ENCODE measurements at regions not wholly inside any gene's neighbourhood (a gene's known extent, or its start where the extent isn't known, plus 50 kb on each side); places are given as distances from the start of the nearest gene placed in this dataset.
A peak's percentile ranks its signal among the peaks of the same experiment; 100 is the strongest.

DNA sequence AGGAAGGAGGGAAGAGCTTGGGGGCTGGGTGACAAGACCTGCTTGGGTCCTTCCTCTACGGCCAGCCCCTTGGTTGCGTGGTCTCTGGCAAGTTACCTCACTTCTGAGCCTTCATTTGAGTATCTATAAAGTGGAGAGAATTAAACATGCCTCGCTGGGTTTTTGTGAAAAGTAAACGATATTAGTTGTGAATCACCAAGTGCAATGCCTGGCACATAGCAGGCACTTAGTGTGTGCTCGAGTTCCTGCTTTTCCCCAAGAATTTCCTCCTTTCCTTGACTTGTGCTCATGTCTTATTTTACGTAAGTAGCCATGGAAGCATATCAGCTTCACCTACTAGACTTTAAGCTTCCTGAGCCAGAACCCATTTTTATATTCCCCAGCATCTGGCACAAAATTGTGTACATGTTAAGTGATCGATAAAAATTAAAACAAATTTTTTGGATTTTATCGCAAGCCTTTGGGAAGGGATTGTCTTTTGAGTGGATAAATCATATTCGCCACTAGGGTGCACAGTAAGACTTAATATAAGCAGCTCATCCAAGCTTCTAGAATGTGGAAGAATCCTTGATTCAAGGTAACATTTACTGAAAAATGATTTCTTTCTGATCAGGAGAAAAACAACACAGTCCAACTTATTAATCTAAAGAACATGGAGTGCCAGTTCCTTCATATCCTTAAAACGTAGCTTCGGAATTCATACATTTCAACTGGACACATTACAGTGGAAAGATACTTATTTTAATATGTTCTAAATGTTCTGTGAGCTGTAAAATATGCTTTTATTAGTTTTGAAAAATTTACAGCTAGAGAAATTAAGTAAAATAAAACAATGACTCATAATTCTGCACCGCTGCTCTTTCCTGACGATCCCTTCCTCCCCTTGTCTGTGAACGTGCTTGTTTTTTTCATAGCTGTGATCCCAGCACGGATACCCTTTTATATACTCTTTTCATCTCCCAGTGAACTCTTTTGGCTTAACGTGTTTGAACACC is 62.0 kb downstream of the SLC25A47 start:
- H3K9me3 ChIP-seq, result no peaks in the 10 kb centered on the region
- intact Hi-C loops (cut with DNase I), result loop anchor here (5.0 to 10.0 kb wide), 3 partner anchors 143 to 1240 kb away; no protein-coding TSS in a partner anchor
- no peaks in the 10 kb centered on the region for H3K36me3 ChIP-seq
- no peak overlapping the region for H3K4me3 ChIP-seq
- no peaks in the 10 kb centered on the region for H3K27me3 ChIP-seq
- H3K4me1 ChIP-seq, result peaks cover 18% of the 10 kb centered on the region
- TF ChIP-seq, protein P1, sequence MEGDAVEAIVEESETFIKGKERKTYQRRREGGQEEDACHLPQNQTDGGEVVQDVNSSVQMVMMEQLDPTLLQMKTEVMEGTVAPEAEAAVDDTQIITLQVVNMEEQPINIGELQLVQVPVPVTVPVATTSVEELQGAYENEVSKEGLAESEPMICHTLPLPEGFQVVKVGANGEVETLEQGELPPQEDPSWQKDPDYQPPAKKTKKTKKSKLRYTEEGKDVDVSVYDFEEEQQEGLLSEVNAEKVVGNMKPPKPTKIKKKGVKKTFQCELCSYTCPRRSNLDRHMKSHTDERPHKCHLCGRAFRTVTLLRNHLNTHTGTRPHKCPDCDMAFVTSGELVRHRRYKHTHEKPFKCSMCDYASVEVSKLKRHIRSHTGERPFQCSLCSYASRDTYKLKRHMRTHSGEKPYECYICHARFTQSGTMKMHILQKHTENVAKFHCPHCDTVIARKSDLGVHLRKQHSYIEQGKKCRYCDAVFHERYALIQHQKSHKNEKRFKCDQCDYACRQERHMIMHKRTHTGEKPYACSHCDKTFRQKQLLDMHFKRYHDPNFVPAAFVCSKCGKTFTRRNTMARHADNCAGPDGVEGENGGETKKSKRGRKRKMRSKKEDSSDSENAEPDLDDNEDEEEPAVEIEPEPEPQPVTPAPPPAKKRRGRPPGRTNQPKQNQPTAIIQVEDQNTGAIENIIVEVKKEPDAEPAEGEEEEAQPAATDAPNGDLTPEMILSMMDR (IDR thresholded peaks at IDR 0.05), result peak; percentile 52 to 58 (median 57)
- no peak for TF ChIP-seq POLR2AphosphoS5 (IDR thresholded peaks at IDR 0.05; ENCODE audit: insufficient read depth in 1 of 2, low read depth in 1 of 2)
- no peak overlapping the region for H3K27ac ChIP-seq
- no peak for DNase-seq (ENCODE audit: extremely low spot score in 2 of 2)

DNA sequence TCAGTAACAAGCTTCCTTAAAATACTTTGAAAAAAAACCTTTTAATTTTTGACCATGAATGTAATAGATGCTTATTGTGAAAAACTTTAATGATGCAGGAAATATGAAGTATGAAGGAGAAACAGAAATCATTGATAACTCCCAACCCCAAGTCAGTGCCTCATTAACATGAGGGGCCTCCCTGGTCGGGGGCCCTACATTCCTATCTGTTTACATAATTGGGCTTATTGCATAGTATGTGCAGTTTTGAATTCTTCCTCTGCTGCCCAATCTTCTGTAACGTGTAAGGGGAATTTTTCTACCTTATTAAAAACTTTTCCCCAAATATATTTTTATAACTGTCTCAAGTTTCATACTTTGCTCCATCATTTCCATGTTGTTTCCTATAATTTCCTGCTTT is 63.0 kb downstream of the SLC25A47 start:
- DNase-seq (ENCODE audit: extremely low spot score in 2 of 2), result no peak
- Histone ChIP-seq H3K9me3 (no peaks in the 10 kb centered on the region), H3K27me3 (no peaks in the 10 kb centered on the region), H3K27ac (no peak overlapping the region), H3K36me3 (no peaks in the 10 kb centered on the region), H3K4me3 (no peak overlapping the region), H3K4me1 (peaks cover 27% of the 10 kb centered on the region)
- intact Hi-C loops (cut with DNase I), result loop anchor here (5.0 to 10.0 kb wide), 2 partner anchors 261 to 1239 kb away; no protein-coding TSS in a partner anchor
- no peak for TF ChIP-seq POLR2A (IDR thresholded peaks at IDR 0.05)
- no peak for TF ChIP-seq POLR2AphosphoS5 (IDR thresholded peaks at IDR 0.05; ENCODE audit: insufficient read depth in 1 of 2, low read depth in 1 of 2)
- TF ChIP-seq, protein P1 (IDR thresholded peaks at IDR 0.05), result no peak

DNA sequence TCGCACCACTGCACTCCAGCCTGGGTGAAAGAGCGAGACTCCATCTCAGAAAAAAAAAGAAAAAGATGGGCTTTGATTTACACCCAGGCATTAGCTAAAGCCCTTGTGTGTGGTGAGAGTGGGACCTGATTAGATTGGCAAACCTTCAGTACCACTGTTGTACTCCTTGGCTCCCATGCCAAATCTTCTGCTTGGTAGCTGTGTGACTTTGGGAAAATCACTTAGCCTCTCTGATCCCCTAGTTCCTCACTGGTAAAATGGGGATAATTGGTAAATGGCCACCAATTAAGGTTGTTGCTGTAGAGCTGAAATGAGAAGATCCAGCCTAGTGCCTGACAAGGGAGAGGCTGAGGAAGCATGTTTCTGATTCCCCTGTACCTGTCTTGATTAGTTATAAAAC is 63.7 kb downstream of the SLC25A47 start:
- Histone ChIP-seq H3K36me3 (no peaks in the 10 kb centered on the region), H3K4me3 (no peak overlapping the region), H3K4me1 (peaks cover 32% of the 10 kb centered on the region), H3K9me3 (no peaks in the 10 kb centered on the region), H3K27ac (no peak overlapping the region), H3K27me3 (no peaks in the 10 kb centered on the region)
- TF ChIP-seq POLR2AphosphoS5 (IDR thresholded peaks at IDR 0.05; ENCODE audit: insufficient read depth in 1 of 2, low read depth in 1 of 2) (no peak), POLR2A (IDR thresholded peaks at IDR 0.05) (no peak)
- TF ChIP-seq, protein P1 (IDR thresholded peaks at IDR 0.05), result no peak
- no peak for DNase-seq (ENCODE audit: extremely low spot score in 2 of 2)
- intact Hi-C loops (cut with DNase I), result loop anchor here (5.0 to 10.0 kb wide), 2 partner anchors 260 to 1238 kb away; no protein-coding TSS in a partner anchor

DNA sequence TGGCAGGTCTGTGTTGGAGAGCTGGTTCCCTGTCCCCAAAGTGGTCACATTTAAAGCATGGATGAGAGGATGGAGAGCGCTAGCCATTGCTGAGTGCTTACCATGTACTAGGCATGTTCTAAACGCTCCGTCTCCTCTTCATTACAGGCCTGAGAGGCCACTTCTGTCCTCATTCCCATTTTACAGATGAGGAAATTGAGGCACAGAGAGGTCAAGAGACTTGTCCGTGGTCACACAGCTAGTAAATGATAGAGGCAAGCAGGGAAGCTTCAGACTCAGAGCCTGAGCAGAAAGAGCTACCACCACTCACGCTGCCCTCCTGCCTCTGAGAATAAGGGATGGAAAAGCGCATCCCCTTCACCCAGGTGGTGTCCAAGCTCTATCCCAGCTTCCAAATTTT is 64.3 kb downstream of the SLC25A47 start:
- no peaks in the 10 kb centered on the region for H3K36me3 ChIP-seq
- peaks cover 37% of the 10 kb centered on the region for H3K4me1 ChIP-seq
- H3K4me3 ChIP-seq, result no peak overlapping the region
- intact Hi-C loops (cut with DNase I), result loop anchor here (5.0 to 10.0 kb wide), 2 partner anchors 260 to 1237 kb away; no protein-coding TSS in a partner anchor
- no peaks in the 10 kb centered on the region for H3K27me3 ChIP-seq
- H3K9me3 ChIP-seq, result no peaks in the 10 kb centered on the region
- no peak for DNase-seq (ENCODE audit: extremely low spot score in 2 of 2)
- H3K27ac ChIP-seq, result no peak overlapping the region
- TF ChIP-seq, protein P1 (IDR thresholded peaks at IDR 0.05), result no peak
